HEK293T (cell line): ENCODE measurements at regions not wholly inside any gene's neighbourhood (a gene's known extent, or its start where the extent isn't known, plus 50 kb on each side); places are given as distances from the start of the nearest gene placed in this dataset.
A peak's percentile ranks its signal among the peaks of the same experiment; 100 is the strongest.
"Not testable (repeated sequence)": the region's sequence is repeated elsewhere in the genome, so short reads cannot be mapped to it uniquely, and the experiment has no call there.

Experiments
- CTCF ChIA-PET: fragments of 350-600 bp; formaldehyde crosslinking; extraction: SDS; loops from one replicate; lab custom pipeline; 2021; ENCODE audit warnings: antibody characterized with exemption, inconsistent platforms; lab: Yijun Ruan, JAX
- POLR2A ChIA-PET: fragments of 350-600 bp; formaldehyde crosslinking; extraction: SDS; loops from one replicate; lab custom pipeline; 2020; ENCODE audit warnings: antibody characterized with exemption, inconsistent platforms; lab: Yijun Ruan, JAX
- DNase-seq: peaks from one replicate; pipeline ENCODE4 v3.0.0; 2012; ENCODE audit warnings: mixed read lengths; ENCODE audit errors: extremely low spot score
- ARNT ChIP-seq: fragments of 450-650 bp; IDR thresholded peaks from 2 replicates; pipeline ENCODE4 v1.6.1; 2017; ENCODE audit warnings: mild to moderate bottlenecking
- BHLHE40 ChIP-seq: fragments of 450-650 bp; IDR thresholded peaks from 2 replicates; pipeline ENCODE4 v1.6.1; 2016; ENCODE audit warnings: mild to moderate bottlenecking, moderate library complexity, borderline replicate concordance
- CTBP1 ChIP-seq: fragments of 450-650 bp; IDR thresholded peaks from 2 replicates; pipeline ENCODE4 v1.6.1; 2016; ENCODE audit warnings: borderline replicate concordance
- ELF4 ChIP-seq: fragments of 450-650 bp; IDR thresholded peaks from 2 replicates; pipeline ENCODE4 v1.6.1; 2017; ENCODE audit warnings: antibody characterized with exemption
- FOXA1 ChIP-seq: fragments of 450-650 bp; IDR thresholded peaks from 2 replicates; pipeline ENCODE4 v1.6.1; 2016; ENCODE audit warnings: mild to moderate bottlenecking
- FOXK2 ChIP-seq: fragments of 450-650 bp; IDR thresholded peaks from 2 replicates; pipeline ENCODE4 v1.6.1; 2016; ENCODE audit warnings: mild to moderate bottlenecking
- FOXM1 ChIP-seq: fragments of 450-650 bp; IDR thresholded peaks from 2 replicates; pipeline ENCODE4 v1.6.1; 2017; ENCODE audit warnings: mild to moderate bottlenecking, borderline replicate concordance
- HDGF ChIP-seq: fragments of 450-650 bp; IDR thresholded peaks from 2 replicates; pipeline ENCODE4 v1.6.1; 2017; ENCODE audit warnings: antibody characterized with exemption, borderline replicate concordance
- L3MBTL2 ChIP-seq: fragments of 450-650 bp; conservative IDR thresholded peaks from 2 replicates; pipeline ENCODE4 v1.6.1; 2016; ENCODE audit warnings: mild to moderate bottlenecking
- LEF1 ChIP-seq: fragments of 450-650 bp; IDR thresholded peaks from 2 replicates; pipeline ENCODE4 v1.6.1; 2017; ENCODE audit warnings: mild to moderate bottlenecking, borderline replicate concordance
- NFRKB ChIP-seq: fragments of 450-650 bp; IDR thresholded peaks from 2 replicates; pipeline ENCODE4 v1.6.1; 2016; ENCODE audit warnings: mild to moderate bottlenecking, moderate library complexity
- SP1 ChIP-seq: fragments of 450-650 bp; IDR thresholded peaks from 2 replicates; pipeline ENCODE4 v1.6.1; 2017
- SUZ12 ChIP-seq: fragments of 450-650 bp; IDR thresholded peaks from 2 replicates; pipeline ENCODE4 v1.6.1; 2016; ENCODE audit warnings: mild to moderate bottlenecking
- TARDBP ChIP-seq: fragments of 450-650 bp; IDR thresholded peaks from 2 replicates; pipeline ENCODE4 v1.6.1; 2016
- ZNF384 ChIP-seq: fragments of 450-650 bp; IDR thresholded peaks from 2 replicates; pipeline ENCODE4 v1.6.1; 2016
- TF ChIP-seq, protein P1 (sequence below): fragments of 450-650 bp; IDR thresholded peaks from 2 replicates; pipeline ENCODE4 v1.6.1; 2016

DNA sequence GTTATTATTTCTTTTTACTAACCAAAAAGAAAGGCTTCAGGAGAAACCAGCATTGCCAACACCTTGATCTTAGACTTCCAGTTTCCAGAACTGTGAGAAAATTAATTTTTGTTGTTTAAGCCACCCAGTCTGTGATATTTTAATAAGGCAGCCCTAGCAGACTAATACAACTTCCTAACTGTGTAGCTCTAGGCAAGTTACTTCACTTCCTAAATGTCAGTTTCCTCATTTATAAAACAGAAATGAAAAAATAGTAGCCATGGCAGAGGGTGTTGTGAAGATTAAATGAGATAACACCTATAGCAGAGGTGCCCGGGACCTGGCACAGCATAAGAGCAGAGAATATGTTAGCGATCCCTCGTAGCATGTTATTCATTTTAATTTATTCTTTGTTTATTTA, 66.6 kb upstream of the HAND1 start:
- TF ChIP-seq ZNF384 (no peak), ARNT (no peak), SP1 (no peak)
- ChIA-PET POLR2A (no interaction called here), CTCF (interaction anchor here (2.1 kb wide), 1 partner anchor 24 kb away, joined by 7 read pairs; no protein-coding TSS in a partner anchor)
- DNase-seq: no peak

DNA sequence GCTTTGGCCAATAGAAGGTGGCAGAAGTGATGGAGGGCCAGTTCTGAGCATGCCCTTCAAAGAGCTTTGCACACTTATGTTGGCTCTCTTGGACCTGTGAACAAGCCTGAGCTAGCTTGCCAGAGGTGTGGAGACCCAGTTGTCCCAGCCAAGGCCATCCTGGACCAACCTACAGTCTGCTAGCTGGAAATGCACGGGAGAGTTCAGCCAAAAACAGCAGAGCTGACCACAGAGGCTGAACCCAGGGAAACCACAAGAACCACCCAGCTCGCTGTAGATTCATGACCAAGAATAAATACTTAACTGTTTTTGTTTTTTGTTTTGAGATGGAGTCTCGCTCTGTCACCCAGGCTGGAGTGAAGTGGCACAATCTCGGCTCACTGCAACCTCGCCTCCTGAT, 65.4 kb upstream of the HAND1 start:
- ChIA-PET CTCF (interaction anchor here (0.8 kb wide), 1 partner anchor 23 kb away, joined by 5 read pairs; no protein-coding TSS in a partner anchor), POLR2A (no interaction called here)
- no peak for DNase-seq
- no peak for TF ChIP-seq ARNT
- TF ChIP-seq HDGF: no peak
- no peak for TF ChIP-seq ELF4
- no peak for TF ChIP-seq CTBP1

DNA sequence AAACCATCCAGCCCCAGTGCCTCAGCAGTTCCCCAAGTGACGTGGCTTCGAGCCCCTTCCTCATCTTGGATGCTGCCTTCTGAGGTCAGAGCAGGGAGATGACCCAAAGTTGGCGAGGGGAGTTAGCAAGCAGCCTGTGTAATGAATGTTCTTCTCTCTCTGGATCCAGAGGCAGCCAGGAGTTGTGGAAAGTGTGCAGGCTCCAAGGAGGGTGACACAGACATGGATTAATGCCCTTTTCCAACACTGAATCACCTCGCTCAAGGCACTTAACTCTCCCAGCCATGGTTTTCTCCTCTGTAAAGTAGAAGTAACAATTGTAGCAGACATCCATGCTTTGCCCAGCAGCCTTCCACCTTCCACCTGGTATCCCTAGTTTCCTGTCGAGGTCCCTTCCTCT, 64.6 kb upstream of the HAND1 start:
- POLR2A ChIA-PET: no interaction called here
- TF ChIP-seq ZNF384: no peak
- CTCF ChIA-PET: interaction anchor here (0.7 kb wide), 1 partner anchor 41 kb away, joined by 3 read pairs; no protein-coding TSS in a partner anchor

DNA sequence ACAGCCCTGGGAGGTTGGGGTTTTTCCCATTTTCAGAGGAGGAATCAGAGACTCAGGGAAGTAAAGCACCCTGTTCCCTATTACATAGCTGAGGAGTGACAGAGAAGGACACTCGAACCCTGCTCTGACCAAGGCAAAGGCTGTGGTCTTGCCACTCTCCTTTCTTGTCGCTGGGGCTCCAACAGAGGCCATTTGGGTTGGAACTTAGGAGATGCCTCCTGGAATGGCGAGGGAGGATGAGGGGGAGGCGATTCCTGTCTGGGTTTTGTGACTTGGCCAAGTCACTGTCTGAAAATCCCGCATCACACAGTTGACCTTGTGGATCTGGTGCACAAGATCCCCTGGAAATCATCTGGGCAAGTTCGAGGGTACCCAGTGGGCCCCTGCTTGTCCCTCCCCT, 64.0 kb upstream of the HAND1 start:
- ChIA-PET POLR2A (no interaction called here), CTCF (interaction anchor here (0.6 to 1.0 kb wide), 3 partner anchors 9 to 41 kb away, joined by 3 to 4 read pairs (median 3); no protein-coding TSS in a partner anchor)
- no peak for DNase-seq
- TF ChIP-seq FOXK2 (no peak), FOXM1 (no peak), SP1 (no peak), FOXA1 (no peak), LEF1 (no peak), CTBP1 (no peak), ARNT (no peak), TARDBP (no peak), L3MBTL2 (no peak), ELF4 (no peak), ZNF384 (no peak), NFRKB (no peak)
- TF ChIP-seq, protein P1, sequence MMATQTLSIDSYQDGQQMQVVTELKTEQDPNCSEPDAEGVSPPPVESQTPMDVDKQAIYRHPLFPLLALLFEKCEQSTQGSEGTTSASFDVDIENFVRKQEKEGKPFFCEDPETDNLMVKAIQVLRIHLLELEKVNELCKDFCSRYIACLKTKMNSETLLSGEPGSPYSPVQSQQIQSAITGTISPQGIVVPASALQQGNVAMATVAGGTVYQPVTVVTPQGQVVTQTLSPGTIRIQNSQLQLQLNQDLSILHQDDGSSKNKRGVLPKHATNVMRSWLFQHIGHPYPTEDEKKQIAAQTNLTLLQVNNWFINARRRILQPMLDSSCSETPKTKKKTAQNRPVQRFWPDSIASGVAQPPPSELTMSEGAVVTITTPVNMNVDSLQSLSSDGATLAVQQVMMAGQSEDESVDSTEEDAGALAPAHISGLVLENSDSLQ: no peak

More for the DNA sequence above, 64.6 kb upstream of the HAND1 start:
- no peak for DNase-seq

DNA sequence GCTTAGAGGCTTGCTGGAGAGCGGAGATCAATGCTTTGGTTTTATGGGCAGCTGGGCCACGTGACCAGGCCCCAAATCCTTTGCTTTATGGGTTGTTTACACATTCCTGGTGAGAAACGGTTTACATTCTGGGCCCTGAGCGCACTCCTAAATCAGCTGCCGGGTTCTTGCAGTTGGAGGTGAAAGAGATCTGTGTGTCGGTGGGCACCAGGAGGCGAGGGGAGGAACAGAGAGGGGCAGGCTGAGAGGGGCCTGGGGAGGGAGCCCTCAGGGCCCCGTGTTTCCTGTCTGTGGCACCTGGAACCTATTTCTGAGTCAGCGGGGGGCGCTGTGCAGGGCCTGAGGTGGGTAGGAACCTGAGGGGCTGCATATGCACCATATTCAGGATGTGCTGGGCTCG, 63.5 kb upstream of the HAND1 start:
- peak; percentile 36 for DNase-seq
- ChIA-PET CTCF (interaction anchor here (0.6 to 1.0 kb wide), 3 partner anchors 9 to 42 kb away, joined by 3 to 4 read pairs (median 3); no protein-coding TSS in a partner anchor), POLR2A (no interaction called here)
- TF ChIP-seq ARNT (no peak), ELF4 (no peak), LEF1 (no peak), CTBP1 (peak; percentile 39; the same call in 1 of the 2 replicates)

DNA sequence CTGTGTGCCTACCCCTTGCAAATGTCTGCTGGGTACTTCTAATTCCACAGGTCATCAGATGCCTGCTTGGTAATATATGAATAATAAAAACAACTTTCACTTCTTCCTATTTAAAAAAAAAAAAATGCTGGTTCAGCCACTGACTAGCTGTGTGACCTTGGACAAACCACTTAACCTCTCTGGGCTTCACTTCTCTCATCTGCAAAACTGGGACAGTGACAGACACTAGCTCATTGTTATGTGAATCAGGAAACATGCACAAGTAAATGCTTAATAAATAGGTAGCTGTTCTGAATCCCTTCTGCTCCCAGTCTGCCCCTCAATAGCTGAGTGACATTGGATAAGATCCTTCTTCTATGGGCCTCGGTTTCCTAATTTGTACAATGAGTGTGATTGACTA, 62.6 kb upstream of the HAND1 start:
- no peak for TF ChIP-seq ARNT
- TF ChIP-seq SUZ12: no peak
- no peak for TF ChIP-seq HDGF
- TF ChIP-seq LEF1: no peak
- no peak for TF ChIP-seq FOXK2
- TF ChIP-seq ELF4: no peak
- TF ChIP-seq BHLHE40: no peak
- no peak for TF ChIP-seq NFRKB
- no peak for DNase-seq
- POLR2A ChIA-PET: no interaction called here
- CTCF ChIA-PET: no interaction called here

DNA sequence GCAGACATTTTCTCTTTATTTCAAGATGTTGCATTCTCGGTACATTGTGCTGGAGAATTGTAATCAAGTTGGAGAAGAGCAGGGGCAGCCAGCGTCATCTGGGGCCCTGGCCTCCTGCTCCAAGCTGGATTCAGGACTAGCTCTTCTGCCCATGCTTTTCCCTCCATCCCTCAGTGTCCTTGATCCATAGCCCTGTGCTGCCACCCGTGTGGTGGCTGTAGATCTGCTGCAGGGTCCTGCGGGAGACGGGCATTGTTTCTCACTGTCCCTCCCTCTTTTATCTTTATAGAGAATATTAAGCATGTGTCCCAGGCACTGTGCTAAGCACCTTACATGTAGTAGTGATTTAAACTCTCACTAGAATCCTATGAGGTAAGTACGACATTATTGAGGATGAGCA, 60.5 kb upstream of the HAND1 start:
- POLR2A ChIA-PET: interaction anchor here (1.1 kb wide), 1 partner anchor 33 kb away, joined by 3 read pairs; no protein-coding TSS in a partner anchor
- TF ChIP-seq FOXA1: no peak
- TF ChIP-seq SUZ12: no peak
- no peak for TF ChIP-seq ARNT
- TF ChIP-seq, protein P1: no peak
- no peak for TF ChIP-seq LEF1
- no peak for TF ChIP-seq FOXK2
- no peak for TF ChIP-seq CTBP1
- TF ChIP-seq FOXM1: no peak
- TF ChIP-seq L3MBTL2: no peak
- no peak for TF ChIP-seq ELF4
- DNase-seq: no peak
- CTCF ChIA-PET: interaction anchor here (1.6 kb wide), 1 partner anchor 17 kb away, joined by 7 read pairs; no protein-coding TSS in a partner anchor

DNA sequence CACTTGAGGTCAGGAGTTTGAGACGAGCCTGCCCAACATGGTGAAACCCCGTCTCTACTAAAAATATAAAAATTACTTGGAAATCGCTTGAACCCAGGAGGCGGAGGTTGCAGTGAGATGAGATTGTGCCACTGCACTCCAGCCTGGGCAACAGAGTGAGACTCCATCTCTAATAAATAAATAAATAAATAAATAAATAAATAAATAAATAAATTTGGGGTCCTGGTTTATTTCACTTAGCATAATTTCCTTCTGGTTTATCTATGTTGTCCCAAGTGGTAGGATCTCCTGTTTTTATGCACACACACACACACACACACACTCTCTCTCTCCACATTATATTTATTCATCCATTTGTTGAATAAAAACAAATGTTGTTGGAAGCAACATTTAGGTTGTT, 58.4 kb upstream of the HAND1 start:
- CTCF ChIA-PET, DNase-seq, POLR2A ChIA-PET: not testable (repeated sequence)
